Cerebellar nuclear complex (tissue), 1 donor: ENCODE measurements at regions not wholly inside any gene's neighbourhood (a gene's known extent, or its start where the extent isn't known, plus 50 kb on each side); places are given as distances from the start of the nearest gene placed in this dataset.

Experiments
- DNase-seq, 2 experiments: peaks; one replicate each; lab custom pipeline; 2025; lab: John Stamatoyannopoulos, UW

GRCh38 chr5:96033116-96033515 is 71.5 kb upstream of the ELL2 start:
- DNase-seq: no peak

- DNase-seq: no peak
These were observed 70.2 kb upstream of the ELL2 start for GRCh38 chr5:96031811-96032261.

GRCh38 chr5:96031180-96031579 is 69.5 kb upstream of the ELL2 start:
- DNase-seq: no peak

- no peak for DNase-seq
These were observed 64.9 kb upstream of the ELL2 start for GRCh38 chr5:96026406-96027041.

- DNase-seq: no peak
These were observed 63.2 kb upstream of the ELL2 start for GRCh38 chr5:96024683-96025475.

- DNase-seq: no peak
These were observed 61.9 kb upstream of the ELL2 start for GRCh38 chr5:96023518-96023917.

GRCh38 chr5:96022971-96023370 is 61.3 kb upstream of the ELL2 start:
- DNase-seq: no peak

- no peak for DNase-seq
These were observed 56.3 kb upstream of the ELL2 start for GRCh38 chr5:96017951-96018350.

GRCh38 chr5:96016216-96016615 is 54.6 kb upstream of the ELL2 start:
- DNase-seq: no peak

GRCh38 chr5:96015709-96016108 is 54.1 kb upstream of the ELL2 start:
- no peak for DNase-seq

GRCh38 chr5:96014395-96014794 is 52.7 kb upstream of the ELL2 start:
- DNase-seq: no peak

- DNase-seq: no peak
These were observed 51.6 kb upstream of the ELL2 start for GRCh38 chr5:96013254-96013653.

- no peak for DNase-seq
These were observed 50.7 kb upstream of the ELL2 start for GRCh38 chr5:96012399-96012798.
